ENCODE measurements at regions not wholly inside any gene's neighbourhood (a gene's known extent, or its start where the extent isn't known, plus 50 kb on each side); places are given as distances from the start of the nearest gene placed in this dataset.

DNA sequence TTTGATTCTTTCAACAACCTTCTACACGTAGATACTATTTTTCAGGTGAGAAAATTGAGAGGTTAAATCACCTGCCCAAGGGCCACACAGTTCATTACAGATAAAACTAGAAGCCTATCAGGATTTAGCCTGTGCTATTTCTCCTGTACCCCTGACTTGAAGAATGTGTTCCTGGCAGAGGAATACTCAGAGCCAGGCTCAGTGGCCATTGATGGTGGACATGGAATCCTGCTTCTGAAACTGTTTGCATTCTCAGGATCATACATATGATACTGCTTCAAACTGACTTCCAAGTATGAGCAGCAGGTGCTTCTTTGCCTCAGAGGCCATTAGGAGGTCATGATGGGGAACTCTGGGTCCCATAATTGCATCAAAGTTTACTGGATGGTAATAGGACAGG, 348.6 kb downstream of the ADRA2A start (continued):
- TF ChIP-seq, protein P1, sequence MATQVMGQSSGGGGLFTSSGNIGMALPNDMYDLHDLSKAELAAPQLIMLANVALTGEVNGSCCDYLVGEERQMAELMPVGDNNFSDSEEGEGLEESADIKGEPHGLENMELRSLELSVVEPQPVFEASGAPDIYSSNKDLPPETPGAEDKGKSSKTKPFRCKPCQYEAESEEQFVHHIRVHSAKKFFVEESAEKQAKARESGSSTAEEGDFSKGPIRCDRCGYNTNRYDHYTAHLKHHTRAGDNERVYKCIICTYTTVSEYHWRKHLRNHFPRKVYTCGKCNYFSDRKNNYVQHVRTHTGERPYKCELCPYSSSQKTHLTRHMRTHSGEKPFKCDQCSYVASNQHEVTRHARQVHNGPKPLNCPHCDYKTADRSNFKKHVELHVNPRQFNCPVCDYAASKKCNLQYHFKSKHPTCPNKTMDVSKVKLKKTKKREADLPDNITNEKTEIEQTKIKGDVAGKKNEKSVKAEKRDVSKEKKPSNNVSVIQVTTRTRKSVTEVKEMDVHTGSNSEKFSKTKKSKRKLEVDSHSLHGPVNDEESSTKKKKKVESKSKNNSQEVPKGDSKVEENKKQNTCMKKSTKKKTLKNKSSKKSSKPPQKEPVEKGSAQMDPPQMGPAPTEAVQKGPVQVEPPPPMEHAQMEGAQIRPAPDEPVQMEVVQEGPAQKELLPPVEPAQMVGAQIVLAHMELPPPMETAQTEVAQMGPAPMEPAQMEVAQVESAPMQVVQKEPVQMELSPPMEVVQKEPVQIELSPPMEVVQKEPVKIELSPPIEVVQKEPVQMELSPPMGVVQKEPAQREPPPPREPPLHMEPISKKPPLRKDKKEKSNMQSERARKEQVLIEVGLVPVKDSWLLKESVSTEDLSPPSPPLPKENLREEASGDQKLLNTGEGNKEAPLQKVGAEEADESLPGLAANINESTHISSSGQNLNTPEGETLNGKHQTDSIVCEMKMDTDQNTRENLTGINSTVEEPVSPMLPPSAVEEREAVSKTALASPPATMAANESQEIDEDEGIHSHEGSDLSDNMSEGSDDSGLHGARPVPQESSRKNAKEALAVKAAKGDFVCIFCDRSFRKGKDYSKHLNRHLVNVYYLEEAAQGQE (IDR thresholded peaks at IDR 0.05; ENCODE audit: unreplicated experiment), result no peak
- TF ChIP-seq JUNB (IDR thresholded peaks at IDR 0.05; ENCODE audit: unreplicated experiment) (no peak), EZH2phosphoT487 (IDR thresholded peaks at IDR 0.05; ENCODE audit: unreplicated experiment) (no peak), EZH2 (IDR thresholded peaks at IDR 0.05; ENCODE audit: low read depth, unreplicated experiment) (no peak), CREB1 (CRISPR knock-in tag; IDR thresholded peaks at IDR 0.05; ENCODE audit: low read depth) (no peak), ZNF114 (CRISPR knock-in tag; IDR thresholded peaks at IDR 0.05) (no peak), ZNF331 (CRISPR knock-in tag; IDR thresholded peaks at IDR 0.05; ENCODE audit: low read depth) (no peak), STAT1 (IDR thresholded peaks at IDR 0.05; ENCODE audit: unreplicated experiment) (no peak)
- TF ChIP-seq, protein P2, sequence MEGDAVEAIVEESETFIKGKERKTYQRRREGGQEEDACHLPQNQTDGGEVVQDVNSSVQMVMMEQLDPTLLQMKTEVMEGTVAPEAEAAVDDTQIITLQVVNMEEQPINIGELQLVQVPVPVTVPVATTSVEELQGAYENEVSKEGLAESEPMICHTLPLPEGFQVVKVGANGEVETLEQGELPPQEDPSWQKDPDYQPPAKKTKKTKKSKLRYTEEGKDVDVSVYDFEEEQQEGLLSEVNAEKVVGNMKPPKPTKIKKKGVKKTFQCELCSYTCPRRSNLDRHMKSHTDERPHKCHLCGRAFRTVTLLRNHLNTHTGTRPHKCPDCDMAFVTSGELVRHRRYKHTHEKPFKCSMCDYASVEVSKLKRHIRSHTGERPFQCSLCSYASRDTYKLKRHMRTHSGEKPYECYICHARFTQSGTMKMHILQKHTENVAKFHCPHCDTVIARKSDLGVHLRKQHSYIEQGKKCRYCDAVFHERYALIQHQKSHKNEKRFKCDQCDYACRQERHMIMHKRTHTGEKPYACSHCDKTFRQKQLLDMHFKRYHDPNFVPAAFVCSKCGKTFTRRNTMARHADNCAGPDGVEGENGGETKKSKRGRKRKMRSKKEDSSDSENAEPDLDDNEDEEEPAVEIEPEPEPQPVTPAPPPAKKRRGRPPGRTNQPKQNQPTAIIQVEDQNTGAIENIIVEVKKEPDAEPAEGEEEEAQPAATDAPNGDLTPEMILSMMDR (conservative IDR thresholded peaks at IDR 0.05; ENCODE audit: low read depth in 2 of 2), result no peak

DNA sequence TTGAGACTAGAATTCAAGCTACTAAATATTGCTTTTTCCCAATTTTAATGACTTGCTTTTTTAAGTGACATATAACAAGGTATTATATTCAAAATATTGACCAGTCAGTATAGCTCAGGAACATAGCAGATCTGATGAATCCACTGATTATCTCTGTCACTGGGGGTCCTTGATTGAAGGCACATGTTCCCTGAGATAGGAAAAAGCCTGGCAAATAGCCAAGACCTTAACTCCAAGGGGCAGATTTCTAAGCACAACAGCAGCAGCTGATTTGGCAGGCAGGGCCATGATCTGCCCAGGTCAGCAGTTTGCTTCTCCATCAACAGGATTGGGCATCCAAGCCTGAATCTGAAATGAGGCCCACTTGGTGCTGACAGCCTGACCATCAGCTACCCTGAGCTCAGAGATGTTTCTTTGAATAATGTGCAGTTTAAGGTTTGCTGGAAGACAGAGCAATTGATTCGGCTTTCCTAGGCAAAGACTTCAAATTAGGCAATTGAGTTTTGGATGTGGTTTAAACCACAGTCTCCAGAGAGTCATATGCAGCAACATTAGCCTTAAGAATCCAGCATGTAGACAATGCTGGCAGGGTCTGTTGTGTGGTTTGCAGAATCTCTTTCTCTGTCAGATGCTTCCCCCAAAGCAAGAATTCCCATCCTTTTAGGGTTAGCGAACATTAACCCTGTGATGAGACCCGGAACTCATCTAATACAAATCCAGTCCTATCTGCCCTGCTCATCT, 352.6 kb downstream of the ADRA2A start:
- no peak overlapping the region for H3K27ac Mint-ChIP-seq
- Histone ChIP-seq H3K4me2 (no peak overlapping the region), H3K9me2 (ENCODE audit: insufficient read depth) (no peaks in the 10 kb centered on the region; the same call in 1 of the 2 replicates), H2AFZ (0 out of 2 replicates have a peak overlapping the region, but pooled peaks have one; percentile 38), H3K79me2 (replicated peaks; ENCODE audit: insufficient read depth) (no peaks in the 10 kb centered on the region), H4K20me1 (replicated peaks; ENCODE audit: insufficient read depth) (no peaks in the 10 kb centered on the region), H3K4me1 (ENCODE audit: insufficient read depth) (peaks cover 7% of the 10 kb centered on the region; the same call in 1 of the 2 replicates), H3K27ac (ENCODE audit: low read depth) (no peak overlapping the region), H3F3A (replicated peaks; ENCODE audit: low read depth) (no peaks in the 10 kb centered on the region), H3K36me3 (ENCODE audit: insufficient read depth) (no peaks in the 10 kb centered on the region), H3K27me3 (ENCODE audit: insufficient read depth) (no peaks in the 10 kb centered on the region), H3K4me3 (no peak overlapping the region)
- no peak overlapping the region for H3K4me3 Mint-ChIP-seq
- ATAC-seq (no peak), DNase-seq (ENCODE audit: low spot score) (no peak)
- H3K4me1 Mint-ChIP-seq, result peaks cover 7% of the 10 kb centered on the region
- H3K9me3 Mint-ChIP-seq, result no peaks in the 10 kb centered on the region
- H3K27me3 Mint-ChIP-seq (ENCODE audit: insufficient read depth, low read depth, poor library complexity), result peaks cover 7% of the 10 kb centered on the region
- no peaks in the 10 kb centered on the region; the same call in 2 of the 3 replicates for H3K36me3 Mint-ChIP-seq (ENCODE audit: low read depth)
- TF ChIP-seq EZH2phosphoT487 (IDR thresholded peaks at IDR 0.05; ENCODE audit: unreplicated experiment) (no peak), CREB1 (CRISPR knock-in tag; IDR thresholded peaks at IDR 0.05; ENCODE audit: low read depth) (no peak), JUNB (IDR thresholded peaks at IDR 0.05; ENCODE audit: unreplicated experiment) (no peak), POLR2AphosphoS5 (IDR thresholded peaks at IDR 0.05; ENCODE audit: low read depth) (no peak)
- TF ChIP-seq, protein P3, sequence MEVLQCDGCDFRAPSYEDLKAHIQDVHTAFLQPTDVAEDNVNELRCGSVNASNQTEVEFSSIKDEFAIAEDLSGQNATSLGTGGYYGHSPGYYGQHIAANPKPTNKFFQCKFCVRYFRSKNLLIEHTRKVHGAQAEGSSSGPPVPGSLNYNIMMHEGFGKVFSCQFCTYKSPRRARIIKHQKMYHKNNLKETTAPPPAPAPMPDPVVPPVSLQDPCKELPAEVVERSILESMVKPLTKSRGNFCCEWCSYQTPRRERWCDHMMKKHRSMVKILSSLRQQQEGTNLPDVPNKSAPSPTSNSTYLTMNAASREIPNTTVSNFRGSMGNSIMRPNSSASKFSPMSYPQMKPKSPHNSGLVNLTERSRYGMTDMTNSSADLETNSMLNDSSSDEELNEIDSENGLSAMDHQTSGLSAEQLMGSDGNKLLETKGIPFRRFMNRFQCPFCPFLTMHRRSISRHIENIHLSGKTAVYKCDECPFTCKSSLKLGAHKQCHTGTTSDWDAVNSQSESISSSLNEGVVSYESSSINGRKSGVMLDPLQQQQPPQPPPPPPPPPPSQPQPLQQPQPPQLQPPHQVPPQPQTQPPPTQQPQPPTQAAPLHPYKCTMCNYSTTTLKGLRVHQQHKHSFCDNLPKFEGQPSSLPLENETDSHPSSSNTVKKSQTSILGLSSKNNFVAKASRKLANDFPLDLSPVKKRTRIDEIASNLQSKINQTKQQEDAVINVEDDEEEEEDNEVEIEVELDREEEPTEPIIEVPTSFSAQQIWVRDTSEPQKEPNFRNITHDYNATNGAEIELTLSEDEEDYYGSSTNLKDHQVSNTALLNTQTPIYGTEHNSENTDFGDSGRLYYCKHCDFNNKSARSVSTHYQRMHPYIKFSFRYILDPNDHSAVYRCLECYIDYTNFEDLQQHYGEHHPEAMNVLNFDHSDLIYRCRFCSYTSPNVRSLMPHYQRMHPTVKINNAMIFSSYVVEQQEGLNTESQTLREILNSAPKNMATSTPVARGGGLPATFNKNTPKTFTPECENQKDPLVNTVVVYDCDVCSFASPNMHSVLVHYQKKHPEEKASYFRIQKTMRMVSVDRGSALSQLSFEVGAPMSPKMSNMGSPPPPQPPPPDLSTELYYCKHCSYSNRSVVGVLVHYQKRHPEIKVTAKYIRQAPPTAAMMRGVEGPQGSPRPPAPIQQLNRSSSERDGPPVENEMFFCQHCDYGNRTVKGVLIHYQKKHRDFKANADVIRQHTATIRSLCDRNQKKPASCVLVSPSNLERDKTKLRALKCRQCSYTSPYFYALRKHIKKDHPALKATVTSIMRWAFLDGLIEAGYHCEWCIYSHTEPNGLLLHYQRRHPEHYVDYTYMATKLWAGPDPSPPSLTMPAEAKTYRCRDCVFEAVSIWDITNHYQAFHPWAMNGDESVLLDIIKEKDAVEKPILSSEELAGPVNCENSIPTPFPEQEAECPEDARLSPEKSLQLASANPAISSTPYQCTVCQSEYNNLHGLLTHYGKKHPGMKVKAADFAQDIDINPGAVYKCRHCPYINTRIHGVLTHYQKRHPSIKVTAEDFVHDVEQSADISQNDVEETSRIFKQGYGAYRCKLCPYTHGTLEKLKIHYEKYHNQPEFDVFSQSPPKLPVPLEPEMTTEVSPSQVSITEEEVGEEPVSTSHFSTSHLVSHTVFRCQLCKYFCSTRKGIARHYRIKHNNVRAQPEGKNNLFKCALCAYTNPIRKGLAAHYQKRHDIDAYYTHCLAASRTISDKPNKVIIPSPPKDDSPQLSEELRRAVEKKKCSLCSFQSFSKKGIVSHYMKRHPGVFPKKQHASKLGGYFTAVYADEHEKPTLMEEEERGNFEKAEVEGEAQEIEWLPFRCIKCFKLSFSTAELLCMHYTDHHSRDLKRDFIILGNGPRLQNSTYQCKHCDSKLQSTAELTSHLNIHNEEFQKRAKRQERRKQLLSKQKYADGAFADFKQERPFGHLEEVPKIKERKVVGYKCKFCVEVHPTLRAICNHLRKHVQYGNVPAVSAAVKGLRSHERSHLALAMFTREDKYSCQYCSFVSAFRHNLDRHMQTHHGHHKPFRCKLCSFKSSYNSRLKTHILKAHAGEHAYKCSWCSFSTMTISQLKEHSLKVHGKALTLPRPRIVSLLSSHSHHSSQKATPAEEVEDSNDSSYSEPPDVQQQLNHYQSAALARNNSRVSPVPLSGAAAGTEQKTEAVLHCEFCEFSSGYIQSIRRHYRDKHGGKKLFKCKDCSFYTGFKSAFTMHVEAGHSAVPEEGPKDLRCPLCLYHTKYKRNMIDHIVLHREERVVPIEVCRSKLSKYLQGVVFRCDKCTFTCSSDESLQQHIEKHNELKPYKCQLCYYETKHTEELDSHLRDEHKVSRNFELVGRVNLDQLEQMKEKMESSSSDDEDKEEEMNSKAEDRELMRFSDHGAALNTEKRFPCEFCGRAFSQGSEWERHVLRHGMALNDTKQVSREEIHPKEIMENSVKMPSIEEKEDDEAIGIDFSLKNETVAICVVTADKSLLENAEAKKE (CRISPR knock-in tag; IDR thresholded peaks at IDR 0.05), result no peak
- TF ChIP-seq, protein P4, sequence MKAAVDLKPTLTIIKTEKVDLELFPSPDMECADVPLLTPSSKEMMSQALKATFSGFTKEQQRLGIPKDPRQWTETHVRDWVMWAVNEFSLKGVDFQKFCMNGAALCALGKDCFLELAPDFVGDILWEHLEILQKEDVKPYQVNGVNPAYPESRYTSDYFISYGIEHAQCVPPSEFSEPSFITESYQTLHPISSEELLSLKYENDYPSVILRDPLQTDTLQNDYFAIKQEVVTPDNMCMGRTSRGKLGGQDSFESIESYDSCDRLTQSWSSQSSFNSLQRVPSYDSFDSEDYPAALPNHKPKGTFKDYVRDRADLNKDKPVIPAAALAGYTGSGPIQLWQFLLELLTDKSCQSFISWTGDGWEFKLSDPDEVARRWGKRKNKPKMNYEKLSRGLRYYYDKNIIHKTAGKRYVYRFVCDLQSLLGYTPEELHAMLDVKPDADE (IDR thresholded peaks at IDR 0.05), result no peak
